Ureter (tissue), 1 donor: ENCODE measurements at regions not wholly inside any gene's neighbourhood (a gene's known extent, or its start where the extent isn't known, plus 50 kb on each side); places are given as distances from the start of the nearest gene placed in this dataset.

Experiments used
- DNase-seq: peaks from one replicate; pipeline ENCODE4 v3.0.0-alpha.2; 2020; ENCODE audit warnings: low spot score
- donor health status: DM: yes; HTN: yes; CAD: no.

GRCh38 chr2:120477198-120477597 lies 131.3 kb downstream of the INHBB start:
- no peak for DNase-seq

GRCh38 chr2:120477831-120478481 lies 132.0 kb downstream of the INHBB start:
- no peak for DNase-seq

DNA sequence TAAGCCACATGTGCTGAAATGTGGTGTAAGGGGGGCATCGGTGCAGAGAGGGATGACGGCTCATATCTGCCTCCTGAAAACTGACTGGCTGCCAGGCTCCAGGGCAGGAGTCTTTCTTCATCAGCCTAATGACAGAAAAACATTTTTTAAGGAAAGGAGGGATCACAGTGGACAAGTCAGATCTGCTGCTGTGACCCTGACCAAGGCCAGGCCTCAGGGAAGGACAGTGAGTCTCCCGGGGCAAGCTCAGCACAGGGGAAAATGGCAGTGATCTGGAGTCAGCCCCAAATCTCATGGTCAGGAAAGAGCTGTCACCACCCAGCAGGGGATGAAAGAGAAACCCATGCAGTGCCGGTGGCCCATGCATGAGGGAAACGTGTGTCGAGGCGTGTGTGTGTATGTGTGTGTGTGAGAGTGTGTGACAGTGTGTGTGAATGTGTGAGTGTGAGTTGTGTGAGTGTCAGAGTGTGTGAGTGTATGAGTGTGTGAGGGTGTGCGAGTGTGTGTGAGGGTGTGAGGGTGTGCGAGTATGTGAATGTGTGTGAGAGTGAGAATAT lies 134.5 kb downstream of the INHBB start:
- DNase-seq: no peak

DNA sequence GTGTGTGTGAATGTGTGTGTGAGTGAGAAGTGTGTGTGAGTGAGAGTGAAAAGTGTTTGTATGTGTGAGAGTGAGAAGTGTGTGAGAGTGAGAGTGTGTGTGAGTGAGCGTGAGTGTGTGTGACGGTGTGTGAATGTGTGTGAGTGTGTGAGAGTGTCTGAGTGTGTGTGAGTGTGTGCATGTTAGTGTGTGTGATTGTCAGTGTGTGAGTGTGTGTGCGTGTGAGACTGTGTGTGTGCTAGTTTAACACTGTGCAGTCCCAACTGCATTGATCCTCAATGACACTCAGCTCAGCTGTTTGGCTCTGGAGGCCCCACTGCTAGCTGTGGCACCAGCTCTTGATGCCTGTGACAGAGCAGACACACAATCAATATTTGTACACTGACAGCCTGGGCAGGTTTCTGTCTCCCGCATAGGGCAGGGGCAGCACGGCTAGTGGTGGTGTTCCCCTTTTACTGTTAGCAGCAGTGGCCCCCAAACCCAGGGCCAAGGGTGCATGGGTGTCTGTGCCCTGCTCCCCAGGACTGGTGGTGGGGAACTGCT lies 135.0 kb downstream of the INHBB start:
- no peak for DNase-seq

- DNase-seq: no peak
These were observed 135.7 kb downstream of the INHBB start for GRCh38 chr2:120481446-120482194.

- no peak for DNase-seq
These were observed 136.4 kb downstream of the INHBB start for GRCh38 chr2:120482334-120482733.

DNA sequence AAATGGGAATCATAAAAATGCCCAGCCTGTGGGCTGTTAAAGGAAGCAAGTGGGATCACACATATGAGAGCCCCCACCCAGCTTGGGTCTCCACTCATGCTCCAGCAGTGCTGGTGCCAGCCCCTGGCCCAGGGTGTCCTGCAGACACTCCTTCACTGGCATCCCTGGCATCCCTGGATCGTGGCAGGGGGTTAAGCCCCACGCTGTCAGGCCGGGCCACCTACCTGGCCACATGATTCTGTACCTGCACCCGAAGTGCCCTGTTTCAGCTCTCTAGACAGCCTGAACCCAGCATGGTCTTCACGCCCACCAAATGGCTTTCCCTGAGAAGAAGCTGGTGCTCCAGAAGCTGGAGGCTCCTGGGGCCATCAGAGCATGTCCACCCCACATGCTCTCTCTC lies 137.4 kb downstream of the INHBB start:
- no peak for DNase-seq

DNA sequence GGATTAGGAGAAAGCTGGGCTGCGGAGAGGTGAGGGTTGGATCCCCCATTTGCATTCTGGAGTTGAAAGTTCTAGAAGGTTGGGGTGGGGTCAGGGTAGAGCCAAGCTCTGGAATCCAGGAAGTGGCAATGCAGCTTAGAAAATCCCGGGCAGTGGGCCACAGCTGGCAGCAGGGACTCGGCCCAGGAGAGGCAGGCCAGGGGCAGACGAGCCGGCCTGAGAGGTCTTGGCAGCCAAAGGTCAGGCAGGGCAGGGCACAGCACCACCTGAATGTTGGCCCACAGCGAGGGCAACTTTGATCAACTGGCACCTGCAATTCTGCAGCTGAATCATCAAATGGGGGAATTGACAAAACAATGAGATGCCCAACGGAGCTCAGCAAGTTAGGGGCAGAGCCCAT lies 139.2 kb downstream of the INHBB start:
- no peak for DNase-seq

DNA sequence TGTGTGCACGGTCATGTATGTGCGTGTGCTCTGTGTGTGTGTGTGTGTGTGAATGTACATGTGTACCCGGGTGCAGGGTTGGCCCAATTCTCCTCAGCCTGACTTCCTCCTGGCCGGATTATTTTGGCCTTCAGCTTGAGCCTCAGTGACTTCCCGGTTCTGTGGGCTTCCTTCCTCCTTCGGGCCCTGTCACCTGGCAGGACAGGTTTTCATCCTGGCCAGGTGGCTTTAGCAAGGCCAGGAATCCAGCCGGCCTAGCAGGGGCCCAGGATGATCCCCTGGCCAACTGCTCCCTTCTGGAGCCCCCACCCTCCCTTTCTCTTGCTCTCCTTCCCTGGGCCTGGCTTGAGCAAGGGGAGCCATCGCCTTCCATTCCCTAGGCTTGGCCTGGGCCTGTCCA lies 140.5 kb downstream of the INHBB start:
- DNase-seq: no peak

GRCh38 chr2:120486946-120487345 lies 141.0 kb downstream of the INHBB start:
- DNase-seq: no peak

DNA sequence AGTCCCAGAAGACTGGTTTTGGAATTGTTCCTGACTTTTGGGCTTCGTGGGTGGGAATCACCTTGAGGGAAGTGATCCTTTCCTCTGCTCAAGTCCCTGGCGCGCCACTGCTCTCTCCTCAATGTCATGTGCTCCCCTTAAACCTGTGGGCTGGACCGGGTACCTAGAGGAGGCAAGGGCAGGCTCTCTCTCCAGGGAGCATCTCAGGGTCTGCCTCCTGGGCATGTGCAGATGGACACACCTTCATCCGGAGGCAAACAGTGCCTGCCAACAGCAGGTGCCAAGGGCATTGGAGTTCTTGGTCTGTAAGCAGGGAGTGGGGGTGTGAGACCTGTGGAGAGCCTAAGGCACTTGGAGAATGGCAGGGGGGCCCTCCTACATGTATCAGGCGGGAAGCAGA lies 142.6 kb downstream of the INHBB start:
- no peak for DNase-seq

DNA sequence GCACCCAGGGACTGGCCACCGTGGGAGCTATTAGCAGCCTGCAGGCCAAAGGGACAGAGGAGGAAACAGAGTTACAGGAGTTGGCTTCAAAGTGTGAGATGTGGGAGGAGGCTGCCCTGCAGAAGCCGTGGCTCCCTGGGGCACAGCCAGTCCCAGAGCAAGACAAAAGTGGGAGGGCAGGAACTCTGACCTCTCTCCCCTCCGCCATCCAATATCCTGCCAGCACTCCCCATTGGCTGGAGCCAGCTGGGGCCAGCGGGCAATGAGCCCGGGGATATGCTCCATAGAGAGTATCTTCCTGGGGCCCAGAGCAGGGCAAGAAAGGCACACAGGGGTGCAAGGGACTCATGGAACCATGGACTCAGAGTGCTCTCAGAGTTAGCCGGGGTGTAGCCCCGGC lies 143.1 kb downstream of the INHBB start:
- no peak for DNase-seq

DNA sequence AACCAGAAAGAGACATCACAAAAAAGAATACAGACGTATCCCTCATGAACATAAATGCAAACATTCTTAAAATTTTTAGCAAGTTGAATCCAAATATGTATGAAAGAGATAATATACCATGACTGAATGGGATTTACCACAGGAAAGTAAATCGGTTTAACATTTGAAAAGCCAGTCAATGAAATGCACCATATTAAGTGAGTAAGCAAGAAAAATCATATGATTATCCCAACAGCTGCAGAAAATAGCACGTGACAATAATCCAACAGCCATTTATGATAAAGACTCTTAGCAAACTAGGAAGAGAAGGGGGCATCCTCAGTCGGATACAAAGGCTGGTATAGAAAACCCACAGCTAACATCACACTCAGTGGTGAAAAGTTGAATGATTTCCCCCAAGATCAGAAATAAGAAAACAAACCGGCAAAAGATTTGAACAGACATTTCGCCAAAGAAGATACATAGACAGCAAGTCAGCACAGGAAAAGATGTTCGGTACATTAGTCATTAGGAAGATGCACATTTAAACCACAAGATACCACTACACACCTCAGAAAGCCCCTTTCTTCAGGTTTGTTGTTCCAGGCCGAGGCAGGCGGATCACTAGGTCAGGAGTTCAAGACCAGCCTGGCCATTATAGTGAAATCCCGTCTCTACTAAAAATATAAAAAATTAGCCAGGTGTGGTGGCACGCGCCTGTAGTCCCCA lies 144.3 kb downstream of the INHBB start:
- no peak for DNase-seq

GRCh38 chr2:120491111-120491625 lies 145.2 kb downstream of the INHBB start:
- DNase-seq: no peak

DNA sequence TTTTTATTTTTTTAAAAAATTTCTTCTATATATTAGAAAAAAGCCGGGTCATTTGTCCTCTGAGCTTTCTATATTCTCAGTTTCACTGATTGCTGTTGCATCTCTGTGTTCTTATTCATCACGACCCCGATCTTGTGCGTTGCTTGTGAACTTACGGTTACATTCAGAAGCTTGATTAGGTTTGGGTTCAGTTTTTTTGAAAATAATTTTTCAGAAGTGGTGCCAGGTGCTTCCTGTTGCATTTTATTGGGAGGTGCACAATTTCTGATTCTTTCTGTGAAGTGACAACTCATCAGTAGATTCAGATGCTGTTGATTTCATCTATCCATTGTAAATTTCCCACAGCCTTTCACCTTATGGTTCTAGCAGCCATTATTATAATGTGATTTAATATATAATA lies 147.3 kb downstream of the INHBB start:
- no peak for DNase-seq

DNA sequence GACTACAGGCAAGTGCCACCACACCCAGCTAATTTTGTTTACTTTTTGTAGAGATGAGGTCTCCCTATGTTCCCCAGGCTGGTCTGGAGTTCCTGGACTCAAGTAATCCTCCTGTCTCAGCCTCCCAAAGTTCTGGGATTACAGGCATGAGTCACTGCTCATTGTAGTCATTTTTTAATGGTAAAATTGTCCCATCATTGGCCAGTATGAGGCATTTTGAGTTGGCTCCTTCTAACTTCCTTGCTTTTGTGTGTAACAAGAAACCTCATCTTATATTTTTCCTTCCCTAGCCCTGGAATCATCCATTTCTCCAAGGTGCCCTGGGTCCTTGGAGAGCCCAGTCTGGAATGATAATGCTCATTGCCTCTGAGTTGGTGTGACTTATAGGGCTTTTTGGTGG lies 148.5 kb downstream of the INHBB start:
- DNase-seq: no peak

DNA sequence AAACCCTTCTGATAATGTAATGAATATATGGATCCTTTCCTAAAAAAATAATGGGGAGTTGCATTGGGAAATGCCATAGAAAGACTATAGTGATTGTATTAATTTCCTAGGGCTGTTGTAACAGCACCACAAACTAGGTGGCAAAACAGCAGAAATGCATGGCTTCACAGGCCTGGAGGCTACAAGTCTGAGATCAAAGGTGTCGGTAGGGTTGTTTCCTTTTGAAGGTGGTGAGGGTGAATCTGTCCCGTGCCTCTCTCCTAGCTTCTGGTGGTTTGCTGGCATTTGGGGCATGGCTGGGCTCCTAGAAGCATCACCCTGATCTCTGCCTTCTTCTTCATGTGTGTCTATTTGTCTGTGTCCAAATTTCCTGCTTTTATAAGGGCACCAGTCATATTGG lies 149.7 kb downstream of the INHBB start:
- no peak for DNase-seq

- DNase-seq: no peak
These were observed 150.3 kb downstream of the INHBB start for GRCh38 chr2:120496235-120496634.

GRCh38 chr2:120496759-120497158 lies 150.8 kb downstream of the INHBB start:
- no peak for DNase-seq

DNA sequence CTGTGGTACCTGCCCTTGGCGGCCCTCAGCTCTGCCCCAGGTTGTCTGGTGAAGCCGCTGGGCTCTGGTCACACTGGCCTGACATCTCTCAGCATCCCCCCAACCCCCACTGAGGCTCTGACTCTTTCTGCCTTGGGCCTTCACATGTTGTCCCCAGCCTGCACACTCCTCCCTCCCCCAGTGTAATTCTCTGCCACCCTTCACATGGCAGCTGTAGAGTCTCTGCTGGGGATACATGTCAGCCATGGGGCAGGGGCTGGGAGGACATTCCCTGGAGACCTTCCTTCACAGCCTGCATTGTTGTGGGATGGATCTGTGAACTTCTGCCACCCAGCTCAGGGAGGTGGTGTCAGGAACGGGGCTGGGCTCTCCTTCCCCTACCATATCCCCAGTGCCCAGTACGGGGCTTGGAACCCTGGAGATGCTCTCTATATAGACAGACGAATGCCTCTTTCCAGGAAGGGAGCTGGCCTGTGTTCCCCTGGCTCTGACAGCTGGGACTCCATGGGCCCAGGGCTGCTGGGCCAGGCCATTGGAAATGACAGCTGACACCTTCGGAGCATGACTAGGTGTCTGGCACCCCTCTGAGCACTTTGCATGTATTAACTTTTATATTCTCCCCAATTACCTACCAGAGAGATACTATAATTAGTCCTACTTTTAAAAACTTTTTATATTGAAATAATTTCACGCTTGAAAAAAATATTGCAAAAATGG lies 151.5 kb downstream of the INHBB start:
- DNase-seq: no peak

DNA sequence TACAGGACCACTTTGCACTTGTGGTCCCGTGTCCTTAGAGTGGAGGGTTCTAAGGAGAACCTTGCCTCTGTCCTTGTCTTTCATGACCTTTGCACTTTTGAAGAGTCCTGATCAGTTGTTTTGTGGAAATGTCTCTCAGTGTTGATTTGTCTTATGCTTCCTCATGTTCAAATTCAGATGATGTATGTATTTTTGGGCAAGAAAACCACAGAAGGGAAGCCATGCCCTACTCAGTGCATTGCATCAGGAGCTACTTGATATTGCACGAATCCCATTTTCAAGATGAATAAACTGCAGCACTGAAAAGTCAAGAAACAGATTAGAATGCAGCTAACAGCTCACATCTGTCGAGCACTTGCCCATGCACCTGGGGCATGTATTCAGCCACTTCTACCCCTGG lies 152.2 kb downstream of the INHBB start:
- no peak for DNase-seq
